ENCODE measurements at regions not wholly inside any gene's neighbourhood (a gene's known extent, or its start where the extent isn't known, plus 50 kb on each side); places are given as distances from the start of the nearest gene placed in this dataset.

DNA sequence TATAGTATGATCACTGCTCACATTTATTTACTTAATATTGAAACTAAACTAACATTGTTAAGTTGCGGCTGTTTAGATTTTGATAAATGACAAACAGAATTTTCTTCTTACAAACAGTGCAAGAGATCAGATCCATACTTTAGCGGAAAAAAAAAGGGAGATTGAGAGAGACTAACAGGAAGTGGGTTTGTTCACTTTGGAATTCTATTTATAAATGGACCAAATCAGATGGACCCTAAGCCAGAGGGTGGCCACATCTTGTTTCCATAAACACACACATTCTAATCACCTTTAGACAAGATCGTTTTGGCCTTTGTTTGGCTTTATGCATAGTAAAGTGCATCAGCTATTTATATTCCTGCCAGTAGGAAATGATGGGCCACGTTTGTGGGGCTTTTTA lies 381.4 kb upstream of the CD180 start:
- TF ChIP-seq EP300 (IDR thresholded peaks at IDR 0.05) (no peak), POLR2AphosphoS5 (IDR thresholded peaks at IDR 0.05) (no peak), POLR2A (IDR thresholded peaks at IDR 0.05) (no peak)
- TF ChIP-seq, protein P1, sequence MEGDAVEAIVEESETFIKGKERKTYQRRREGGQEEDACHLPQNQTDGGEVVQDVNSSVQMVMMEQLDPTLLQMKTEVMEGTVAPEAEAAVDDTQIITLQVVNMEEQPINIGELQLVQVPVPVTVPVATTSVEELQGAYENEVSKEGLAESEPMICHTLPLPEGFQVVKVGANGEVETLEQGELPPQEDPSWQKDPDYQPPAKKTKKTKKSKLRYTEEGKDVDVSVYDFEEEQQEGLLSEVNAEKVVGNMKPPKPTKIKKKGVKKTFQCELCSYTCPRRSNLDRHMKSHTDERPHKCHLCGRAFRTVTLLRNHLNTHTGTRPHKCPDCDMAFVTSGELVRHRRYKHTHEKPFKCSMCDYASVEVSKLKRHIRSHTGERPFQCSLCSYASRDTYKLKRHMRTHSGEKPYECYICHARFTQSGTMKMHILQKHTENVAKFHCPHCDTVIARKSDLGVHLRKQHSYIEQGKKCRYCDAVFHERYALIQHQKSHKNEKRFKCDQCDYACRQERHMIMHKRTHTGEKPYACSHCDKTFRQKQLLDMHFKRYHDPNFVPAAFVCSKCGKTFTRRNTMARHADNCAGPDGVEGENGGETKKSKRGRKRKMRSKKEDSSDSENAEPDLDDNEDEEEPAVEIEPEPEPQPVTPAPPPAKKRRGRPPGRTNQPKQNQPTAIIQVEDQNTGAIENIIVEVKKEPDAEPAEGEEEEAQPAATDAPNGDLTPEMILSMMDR (IDR thresholded peaks at IDR 0.05) = no peak
- Histone ChIP-seq H3K4me3 (no peak overlapping the region), H3K36me3 (no peaks in the 10 kb centered on the region), H3K4me1 (peaks cover 0 to 11% (median 3%) of the 10 kb centered on the region in 4 donors), H3K27me3 (no peaks in the 10 kb centered on the region), H3K9me3 (peaks cover 0 to 11% (median 8%) of the 10 kb centered on the region in 4 donors), H3K27ac (no peak overlapping the region)
- DNase-seq = peak in 1 of 2 donors; percentile 17
- intact Hi-C loops (cut with DNase I; ENCODE audit: low total_unique reads) = no loop called here
- WGBS, 5 donors = 16 to 37% (median 19%) methylated on average over 4 of the region's 4 CpGs

- Histone ChIP-seq H3K4me1 (peaks cover 0 to 11% (median 3%) of the 10 kb centered on the region in 4 donors), H3K4me3 (no peak overlapping the region), H3K9me3 (peaks cover 0 to 11% (median 8%) of the 10 kb centered on the region in 4 donors), H3K36me3 (no peaks in the 10 kb centered on the region), H3K27me3 (no peaks in the 10 kb centered on the region), H3K27ac (no peak overlapping the region)
- DNase-seq = no peak
- no peak for TF ChIP-seq POLR2A (IDR thresholded peaks at IDR 0.05)
- TF ChIP-seq, protein P1 (IDR thresholded peaks at IDR 0.05) = no peak
- intact Hi-C loops (cut with DNase I; ENCODE audit: low total_unique reads) = no loop called here
Observed at GRCh38 chr5:67577424-67577823, 380.8 kb upstream of the CD180 start.

DNA sequence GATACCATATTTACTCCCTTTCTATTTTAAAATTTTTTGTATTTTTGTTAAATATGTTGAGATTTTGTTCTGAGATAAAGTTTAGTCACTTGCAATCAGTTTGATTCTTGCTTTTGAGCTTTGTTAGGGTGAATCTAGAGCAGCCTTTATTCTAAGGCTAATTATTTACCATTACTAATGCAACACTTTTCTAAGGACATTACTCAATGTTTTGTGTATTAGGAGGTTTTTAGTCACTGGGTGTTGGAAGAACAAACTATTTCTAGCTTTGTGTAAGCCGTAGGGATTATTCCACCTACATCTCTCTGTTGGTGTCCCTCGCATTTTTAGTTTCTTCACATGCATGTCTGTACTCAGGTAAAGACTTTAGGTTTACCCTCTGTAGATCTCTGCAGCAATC lies 379.5 kb upstream of the CD180 start:
- 73 to 92% (median 91%) methylated on average over 2 of the region's 2 CpGs for WGBS, 5 donors
- no peak overlapping the region for H3K27ac ChIP-seq
- TF ChIP-seq, protein P1 (IDR thresholded peaks at IDR 0.05) = no peak
- no peak for TF ChIP-seq POLR2AphosphoS5 (IDR thresholded peaks at IDR 0.05)
- no peak for TF ChIP-seq POLR2A (IDR thresholded peaks at IDR 0.05)
- TF ChIP-seq EP300 (IDR thresholded peaks at IDR 0.05) = no peak

GRCh38 chr5:67575087-67575486 lies 378.5 kb upstream of the CD180 start:
- H3K27ac ChIP-seq = no peak overlapping the region
- no peak for DNase-seq
- TF ChIP-seq POLR2AphosphoS5 (IDR thresholded peaks at IDR 0.05) (no peak), EP300 (IDR thresholded peaks at IDR 0.05) (no peak), POLR2A (IDR thresholded peaks at IDR 0.05) (no peak)
- TF ChIP-seq, protein P1 (IDR thresholded peaks at IDR 0.05) = no peak
- H3K9me3 ChIP-seq = peaks cover 0 to 11% (median 8%) of the 10 kb centered on the region in 4 donors
- H3K4me1 ChIP-seq = peaks cover 0 to 11% (median 3%) of the 10 kb centered on the region in 4 donors
- H3K27me3 ChIP-seq = no peaks in the 10 kb centered on the region
- 89 to 95% (median 93%) methylated on average over 1 of the region's 1 CpG for WGBS, 5 donors
- intact Hi-C loops (cut with DNase I; ENCODE audit: low total_unique reads) = no loop called here
- H3K36me3 ChIP-seq = no peaks in the 10 kb centered on the region
- no peak overlapping the region for H3K4me3 ChIP-seq

More for the DNA sequence above, 379.5 kb upstream of the CD180 start:
- H3K4me1 ChIP-seq = peaks cover 0 to 11% (median 3%) of the 10 kb centered on the region in 4 donors
- intact Hi-C loops (cut with DNase I; ENCODE audit: low total_unique reads) = no loop called here
- peaks cover 0 to 11% (median 8%) of the 10 kb centered on the region in 4 donors for H3K9me3 ChIP-seq
- no peak overlapping the region for H3K4me3 ChIP-seq
- no peak for DNase-seq
- H3K27me3 ChIP-seq = no peaks in the 10 kb centered on the region
- no peaks in the 10 kb centered on the region for H3K36me3 ChIP-seq

All from stomach (tissue), 8 donors.